ENCODE measurements at regions not wholly inside any gene's neighbourhood (a gene's known extent, or its start where the extent isn't known, plus 50 kb on each side); places are given as distances from the start of the nearest gene placed in this dataset.
"Not testable (repeated sequence)": the region's sequence is repeated elsewhere in the genome, so short reads cannot be mapped to it uniquely, and the experiment has no call there.

- DNase-seq (ENCODE audit: low spot score) (no peak), FAIRE-seq (no peak)
These were observed 940.2 kb upstream of the MDGA2 start for GRCh38 chr14:48615618-48616017.

DNA sequence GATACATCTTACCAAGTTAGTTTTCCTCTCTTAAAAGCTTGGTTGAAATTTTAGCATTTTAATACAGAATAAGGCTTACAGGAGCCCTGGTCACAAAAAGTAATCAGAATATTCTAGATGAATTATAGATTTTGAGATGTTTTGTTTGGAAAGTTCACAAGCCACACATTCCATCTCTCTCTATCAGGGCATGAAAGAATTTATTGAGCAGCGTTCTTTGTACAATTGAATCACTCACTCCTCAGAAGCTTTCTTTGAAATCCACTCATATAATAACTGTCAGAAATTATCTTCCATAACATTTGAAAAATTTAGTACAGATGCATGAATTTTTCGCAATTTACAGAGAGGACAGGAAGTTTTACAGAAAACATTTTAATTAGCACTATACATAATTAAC is 938.6 kb upstream of the MDGA2 start:
- FAIRE-seq (no peak), DNase-seq (ENCODE audit: low spot score) (no peak)

GRCh38 chr14:48606960-48607359 is 931.6 kb upstream of the MDGA2 start:
- not testable (repeated sequence) for DNase-seq (ENCODE audit: low spot score); FAIRE-seq

DNA sequence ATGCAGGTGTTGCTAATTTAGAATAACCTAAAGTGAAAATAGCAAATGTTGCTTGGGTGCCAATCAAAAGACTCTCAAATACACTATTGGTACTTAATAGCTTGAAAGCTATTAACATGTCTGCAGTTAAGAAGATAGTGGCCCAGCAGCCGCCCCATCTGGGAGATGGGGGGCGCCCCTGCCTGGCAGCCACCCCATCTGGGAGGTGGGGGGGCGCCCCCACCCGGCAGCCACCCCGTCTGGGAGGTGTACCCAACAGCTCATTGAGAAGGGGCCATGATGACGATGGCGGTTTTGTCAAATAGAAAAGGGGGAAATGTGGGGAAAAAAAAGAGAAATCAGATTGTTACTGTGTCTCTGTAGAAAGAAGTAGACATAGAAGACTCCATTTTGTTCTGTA is 923.1 kb upstream of the MDGA2 start:
- FAIRE-seq: no peak
- no peak for DNase-seq (ENCODE audit: low spot score)

- FAIRE-seq (no peak), DNase-seq (ENCODE audit: low spot score) (no peak)
These were observed 910.7 kb upstream of the MDGA2 start for GRCh38 chr14:48586099-48586498.

DNA sequence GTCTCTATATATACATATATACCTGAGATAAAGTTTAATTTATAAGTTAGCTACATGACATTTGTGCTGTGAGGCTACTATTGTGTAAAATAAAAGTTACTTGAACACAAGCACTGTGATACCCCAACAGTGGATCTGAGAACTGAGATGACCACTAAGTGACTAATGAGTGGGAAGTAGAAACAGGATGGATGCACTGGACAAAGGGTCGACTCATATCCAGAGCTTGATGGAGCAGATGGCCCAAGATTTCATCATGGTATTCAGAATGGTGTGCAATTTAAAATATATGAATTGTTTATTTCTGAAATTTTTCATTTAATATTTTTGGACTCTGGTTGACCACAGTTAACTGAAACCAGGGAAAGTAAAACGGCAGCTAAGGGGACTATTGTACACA is 908.6 kb upstream of the MDGA2 start:
- DNase-seq (ENCODE audit: low spot score): peak; percentile 39
- FAIRE-seq: no peak

- no peak for FAIRE-seq
These were observed 907.5 kb upstream of the MDGA2 start for GRCh38 chr14:48582938-48583337.

DNA sequence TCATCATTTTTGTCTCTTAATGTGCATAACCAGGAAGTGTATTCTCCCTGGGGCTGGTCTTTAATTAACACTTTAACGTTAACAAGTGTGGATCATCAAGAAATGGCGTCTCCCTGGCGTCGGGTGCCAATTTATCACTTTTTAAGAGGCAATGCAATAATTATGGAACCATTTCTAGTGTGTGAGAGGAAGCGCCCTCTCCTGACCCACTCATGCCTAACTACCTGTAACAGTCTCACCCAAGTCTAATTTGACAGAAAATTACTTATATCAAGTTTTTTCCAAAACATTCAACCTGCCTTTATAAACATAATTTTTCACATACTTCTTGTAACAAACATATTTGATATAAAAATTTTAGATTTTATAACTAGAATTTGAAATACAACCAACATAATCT is 905.3 kb upstream of the MDGA2 start:
- FAIRE-seq (no peak), DNase-seq (ENCODE audit: low spot score) (no peak)

More at GRCh38 chr14:48582938-48583337, 907.5 kb upstream of the MDGA2 start:
- DNase-seq (ENCODE audit: low spot score): no peak

- FAIRE-seq (no peak), DNase-seq (ENCODE audit: low spot score) (no peak)
These were observed 900.4 kb upstream of the MDGA2 start for GRCh38 chr14:48575772-48576171.

DNA sequence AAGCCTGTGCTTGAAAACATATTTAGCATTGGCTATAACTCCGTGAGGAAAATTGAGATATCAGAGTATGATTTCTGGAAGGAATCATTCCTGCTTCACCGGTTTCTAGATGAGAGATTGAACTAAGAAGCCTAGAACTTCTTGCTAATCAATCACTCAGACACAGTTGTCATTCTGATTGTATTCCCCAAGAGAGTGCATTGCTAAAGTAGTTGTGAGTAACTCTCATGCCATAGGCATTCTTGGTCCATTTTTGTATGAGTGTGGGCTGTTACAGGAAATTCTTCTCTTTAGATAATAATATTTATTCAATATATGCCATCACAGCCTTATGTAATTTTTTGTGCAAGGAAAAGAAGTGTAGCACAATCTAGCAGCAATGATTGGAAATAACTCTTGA is 893.3 kb upstream of the MDGA2 start:
- DNase-seq (ENCODE audit: low spot score) (no peak), FAIRE-seq (peak; percentile 62)

GRCh38 chr14:48568252-48568651 is 892.8 kb upstream of the MDGA2 start:
- DNase-seq (ENCODE audit: low spot score) (no peak), FAIRE-seq (no peak)

GRCh38 chr14:48563489-48563888 is 888.1 kb upstream of the MDGA2 start:
- FAIRE-seq (peak; percentile 94), DNase-seq (ENCODE audit: low spot score) (peak; percentile 81)

GRCh38 chr14:48561438-48561837 is 886.0 kb upstream of the MDGA2 start:
- not testable (repeated sequence) for DNase-seq (ENCODE audit: low spot score); FAIRE-seq

GRCh38 chr14:48560421-48560820 is 885.0 kb upstream of the MDGA2 start:
- FAIRE-seq (no peak), DNase-seq (ENCODE audit: low spot score) (no peak)

DNA sequence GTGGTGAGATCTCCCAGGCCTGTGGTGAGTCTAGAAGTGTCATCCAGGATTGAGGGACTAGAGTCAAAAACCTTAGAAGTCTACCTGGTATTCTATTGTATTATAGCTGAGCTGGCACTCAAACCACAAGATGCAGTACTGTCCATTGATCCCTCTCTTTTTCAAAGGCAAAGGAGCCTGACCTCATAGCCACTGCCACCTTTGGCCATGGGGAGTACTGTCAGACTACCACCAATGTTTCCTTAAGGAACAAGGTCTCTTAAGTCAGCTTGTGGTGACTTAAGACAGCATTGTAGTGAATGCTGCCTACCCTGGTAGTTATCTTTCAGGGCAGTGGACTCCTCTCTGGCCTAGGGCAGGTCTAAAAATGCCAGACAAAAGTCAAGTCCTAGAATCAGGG is 878.0 kb upstream of the MDGA2 start:
- FAIRE-seq: no peak
- DNase-seq (ENCODE audit: low spot score): no peak

GRCh38 chr14:48546996-48547395 is 871.6 kb upstream of the MDGA2 start:
- DNase-seq (ENCODE audit: low spot score): no peak
- peak; percentile 73 for FAIRE-seq

DNA sequence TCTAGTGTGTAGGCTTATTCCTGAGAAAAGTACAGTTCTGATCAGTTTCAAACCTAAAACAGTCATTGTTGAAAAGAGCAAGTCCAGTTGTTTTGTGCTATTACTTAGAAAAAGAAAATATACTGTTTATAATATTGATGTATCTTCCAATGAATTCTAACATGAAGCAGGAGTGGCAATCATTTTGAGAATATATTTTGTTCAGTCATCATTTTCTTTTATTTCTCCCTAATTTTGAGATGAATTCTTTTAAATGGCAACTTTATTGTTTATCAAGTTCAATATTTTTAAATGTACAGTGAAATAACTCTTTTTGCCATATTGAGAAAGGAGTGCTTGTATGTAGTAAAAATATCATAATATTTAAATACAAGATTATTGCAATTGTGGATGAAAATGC is 862.2 kb upstream of the MDGA2 start:
- FAIRE-seq (no peak), DNase-seq (ENCODE audit: low spot score) (no peak)

DNA sequence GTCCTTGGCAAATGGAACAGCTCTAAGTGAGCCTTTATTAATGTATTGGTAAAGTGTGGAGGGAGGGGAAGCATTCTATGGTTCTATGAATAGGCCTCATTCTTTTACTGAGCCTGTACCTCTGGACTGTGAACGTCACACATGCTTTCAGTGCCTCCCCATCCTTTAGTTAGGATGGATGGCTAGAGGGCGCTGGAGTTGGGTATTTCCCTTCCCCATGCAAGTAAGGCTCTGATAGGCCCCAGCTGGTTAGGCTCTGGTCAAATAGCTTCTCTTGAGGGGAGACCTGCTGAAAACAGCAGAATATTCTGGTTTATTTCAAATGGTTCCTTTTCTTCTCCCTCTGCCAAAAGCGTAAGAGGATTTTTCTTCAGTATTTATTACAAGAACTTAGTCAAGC is 860.9 kb upstream of the MDGA2 start:
- no peak for DNase-seq (ENCODE audit: low spot score)
- FAIRE-seq: no peak

GRCh38 chr14:48527832-48528231 is 852.4 kb upstream of the MDGA2 start:
- DNase-seq (ENCODE audit: low spot score) (no peak), FAIRE-seq (no peak)

- no peak for DNase-seq (ENCODE audit: low spot score)
- no peak for FAIRE-seq
These were observed 850.9 kb upstream of the MDGA2 start for GRCh38 chr14:48526307-48526706.

DNA sequence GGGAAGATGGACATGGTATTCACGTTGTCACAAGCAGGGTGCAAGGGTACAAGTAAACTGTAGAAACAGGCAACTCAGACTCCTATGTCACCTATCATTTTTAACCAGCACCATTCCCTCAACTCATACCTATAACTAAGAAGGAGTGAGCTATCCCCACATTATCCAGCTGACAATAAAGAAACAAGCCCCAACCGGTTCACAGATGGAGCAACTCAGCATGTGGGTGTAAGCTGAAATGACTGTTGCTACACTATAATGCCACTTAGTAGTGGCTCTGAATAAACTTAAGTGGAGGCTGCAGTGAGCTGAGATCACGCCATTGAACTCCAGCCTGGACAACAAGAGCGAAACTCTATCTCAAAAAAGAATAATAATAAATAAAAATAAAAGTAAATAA is 829.5 kb upstream of the MDGA2 start:
- no peak for DNase-seq (ENCODE audit: low spot score)
- FAIRE-seq: peak; percentile 79

DNA sequence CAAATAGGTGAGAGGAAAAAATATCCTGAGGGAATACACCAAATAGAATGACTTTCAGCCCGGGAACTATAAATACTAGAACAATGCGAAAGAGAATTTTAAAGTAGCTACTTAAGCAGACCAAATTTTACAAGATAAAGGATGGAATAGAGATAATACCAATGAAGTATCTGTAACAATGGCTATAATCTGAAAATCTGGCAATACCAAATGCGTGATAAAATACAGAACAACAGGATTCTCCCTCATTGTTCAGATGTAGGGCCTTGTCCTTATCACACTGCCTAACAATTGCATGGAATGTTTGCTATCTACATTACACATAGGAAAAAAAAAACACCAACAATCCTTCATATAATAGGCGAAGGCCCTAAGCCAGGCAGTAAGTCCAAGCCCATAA is 815.4 kb upstream of the MDGA2 start:
- DNase-seq (ENCODE audit: low spot score): no peak
- FAIRE-seq: no peak

- no peak for FAIRE-seq
- no peak for DNase-seq (ENCODE audit: low spot score)
These were observed 798.5 kb upstream of the MDGA2 start for GRCh38 chr14:48473944-48474343.

DNA sequence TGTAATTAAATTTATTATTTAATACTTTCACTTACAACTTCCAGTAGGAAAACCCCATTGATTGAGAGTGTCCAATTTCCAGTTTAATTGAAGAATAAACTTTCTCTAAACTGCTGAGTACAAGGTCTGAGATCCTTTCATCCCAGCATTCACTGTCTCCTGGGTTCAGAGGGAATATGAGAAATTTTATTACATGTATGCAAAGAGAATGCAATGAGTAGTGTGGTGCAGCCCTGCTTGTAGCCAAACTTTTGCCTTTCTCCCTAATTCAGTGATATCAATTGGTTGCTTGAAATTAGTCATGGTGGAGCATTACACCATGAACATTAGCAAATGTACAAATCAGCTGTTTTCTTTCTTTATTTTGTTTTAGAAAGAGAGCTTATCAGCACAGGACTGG is 780.6 kb upstream of the MDGA2 start:
- DNase-seq (ENCODE audit: low spot score): no peak
- FAIRE-seq: no peak

Data from urothelium cell line (cell line).